AML-193 (cell line): ENCODE measurements at regions not wholly inside any gene's neighbourhood (a gene's known extent, or its start where the extent isn't known, plus 50 kb on each side); places are given as distances from the start of the nearest gene placed in this dataset.

Source experiments
- DNase-seq, 2 experiments: peaks; one replicate each; lab custom pipeline; 2025; lab: John Stamatoyannopoulos, UW

DNA sequence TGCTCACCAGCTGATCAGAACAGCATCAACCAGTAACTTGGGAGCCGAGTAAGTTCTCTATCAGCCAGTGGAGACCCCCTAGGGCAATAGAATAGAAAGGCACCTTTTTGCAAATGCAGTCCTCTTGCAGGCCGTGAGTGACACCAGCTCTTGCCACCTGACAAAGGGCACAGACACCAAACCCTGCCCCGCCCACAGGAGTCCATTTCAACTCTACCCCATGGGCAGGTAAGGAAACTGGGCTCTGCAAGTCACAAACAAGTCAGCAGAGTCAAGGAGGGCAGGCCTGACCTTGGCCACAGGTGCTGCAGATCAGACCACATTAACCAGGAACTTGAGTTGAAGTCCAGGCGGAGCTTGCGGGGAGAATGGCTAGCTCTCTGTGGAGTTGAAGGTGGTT lies 77.4 kb upstream of the SPATA13 start:
- no peak for DNase-seq

DNA sequence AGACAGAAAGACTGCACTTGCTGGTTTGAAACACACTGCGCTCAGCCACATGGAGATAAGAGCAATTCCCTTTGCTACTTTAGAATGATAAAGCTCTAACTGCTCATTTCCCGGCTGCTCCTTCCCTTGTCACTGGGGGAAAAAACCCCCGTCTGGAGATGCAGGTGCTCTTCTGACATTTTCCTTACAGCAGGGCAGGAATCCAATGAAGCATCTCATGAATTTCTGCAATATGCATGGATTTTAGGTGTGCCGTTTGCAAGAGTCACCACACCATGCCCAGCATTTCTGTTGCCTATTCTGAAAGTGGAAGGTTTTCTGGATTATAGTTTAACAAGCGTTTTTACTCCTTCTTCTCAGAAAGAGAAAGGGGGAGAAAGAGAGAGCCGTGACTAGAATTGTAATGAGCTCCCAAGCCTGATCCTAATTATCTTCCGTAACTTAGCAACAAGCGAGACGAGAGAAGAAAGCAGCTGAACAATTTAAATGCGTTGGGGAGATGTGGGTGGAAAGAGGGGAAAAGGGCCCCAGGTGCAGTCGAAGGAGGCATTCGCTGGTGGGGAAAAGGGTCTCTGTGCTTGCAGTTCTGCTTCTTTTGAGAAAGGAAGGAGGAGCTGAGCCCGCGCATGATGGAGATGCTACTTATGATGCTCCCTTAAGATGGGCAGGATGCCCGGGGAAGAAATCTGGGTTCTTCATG lies 76.6 kb upstream of the SPATA13 start:
- DNase-seq, result no peak

DNA sequence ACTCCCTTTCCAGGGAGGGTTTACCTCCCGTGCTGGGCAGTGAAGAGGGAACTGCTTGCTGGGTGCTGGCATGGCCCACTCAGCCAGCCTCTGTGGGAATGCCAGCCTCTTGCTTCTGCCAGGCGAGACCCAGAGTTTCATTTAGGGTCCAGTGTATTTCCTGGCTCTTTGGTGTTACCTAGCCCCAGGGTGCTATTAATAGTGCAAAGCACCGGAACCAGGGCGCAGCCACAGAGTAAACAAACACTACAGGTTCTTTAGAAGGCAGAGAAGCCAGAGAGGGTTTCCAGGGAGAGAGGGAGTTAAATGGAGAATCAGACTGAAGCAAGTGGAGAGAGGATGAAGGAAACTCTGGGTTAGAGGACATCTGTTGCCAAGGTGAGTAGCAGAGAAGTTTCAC lies 74.9 kb upstream of the SPATA13 start:
- DNase-seq, result no peak

DNA sequence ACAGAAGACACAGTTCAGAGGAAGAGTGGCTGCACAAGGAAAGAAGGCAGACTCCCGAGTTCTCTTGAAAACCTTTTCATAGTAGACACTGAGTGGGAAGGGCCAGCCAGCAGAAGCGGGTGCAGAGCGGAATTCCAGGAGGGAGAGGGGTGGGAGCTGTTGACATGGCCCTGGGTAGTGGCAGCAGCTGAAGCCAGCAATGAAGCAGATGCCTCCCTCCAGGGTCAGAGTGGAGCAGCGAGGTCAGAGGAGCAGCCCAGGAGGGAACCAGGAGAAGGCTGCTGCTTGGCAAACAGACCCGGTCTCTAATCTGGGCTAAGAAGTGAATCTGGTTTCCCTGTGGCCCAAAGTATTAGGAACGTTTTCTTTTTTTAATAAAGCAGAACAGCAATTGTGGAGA lies 73.9 kb upstream of the SPATA13 start:
- no peak for DNase-seq

DNA sequence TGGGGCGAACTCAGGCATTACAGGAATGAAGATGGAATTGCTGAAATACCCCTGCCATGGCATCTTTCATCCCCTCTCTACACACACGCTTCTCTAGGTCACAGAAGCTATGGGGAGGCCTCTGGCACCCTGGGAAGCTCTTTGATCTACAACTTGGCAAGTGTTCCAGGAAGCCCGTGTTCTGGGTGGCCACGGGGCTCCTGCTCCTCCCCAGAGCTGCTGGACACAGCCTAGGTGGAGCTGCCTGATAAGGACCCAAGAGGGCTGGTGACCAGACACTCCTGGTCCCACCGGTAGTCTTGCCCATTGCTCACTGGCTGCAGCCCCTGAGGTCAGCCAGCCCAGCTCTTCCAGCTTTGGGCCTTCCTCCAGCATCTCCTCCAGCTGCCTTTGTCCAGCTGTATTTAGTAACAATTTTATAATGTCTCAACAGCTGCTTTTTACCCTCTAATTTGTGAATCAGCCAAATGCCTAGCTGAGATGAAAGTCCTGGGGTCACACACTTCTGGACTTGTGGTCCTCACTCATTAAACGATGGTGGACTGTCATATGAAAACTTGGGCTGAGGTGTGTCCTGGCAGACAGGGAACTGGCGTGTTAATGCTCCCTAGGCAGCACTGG lies 72.8 kb upstream of the SPATA13 start:
- DNase-seq, result no peak

DNA sequence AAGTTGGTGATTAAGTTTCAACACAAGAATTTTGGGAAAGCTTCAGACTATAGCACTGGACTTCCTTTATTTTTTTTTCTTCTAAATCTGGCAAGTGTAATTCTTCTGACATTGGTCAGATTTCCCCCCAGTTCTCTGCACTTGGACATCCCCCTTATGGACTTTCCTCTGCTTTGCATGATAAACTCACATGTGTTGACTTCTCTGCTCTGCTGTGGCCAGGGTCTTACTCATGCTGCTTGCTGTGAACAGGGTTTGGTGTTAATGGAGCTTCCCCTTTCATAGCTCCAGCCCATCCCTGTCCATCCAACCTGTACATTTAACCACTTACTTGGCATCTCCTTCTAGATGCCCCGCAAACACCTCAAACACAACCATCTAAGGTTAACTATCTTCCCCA lies 70.5 kb upstream of the SPATA13 start:
- DNase-seq, result no peak

DNA sequence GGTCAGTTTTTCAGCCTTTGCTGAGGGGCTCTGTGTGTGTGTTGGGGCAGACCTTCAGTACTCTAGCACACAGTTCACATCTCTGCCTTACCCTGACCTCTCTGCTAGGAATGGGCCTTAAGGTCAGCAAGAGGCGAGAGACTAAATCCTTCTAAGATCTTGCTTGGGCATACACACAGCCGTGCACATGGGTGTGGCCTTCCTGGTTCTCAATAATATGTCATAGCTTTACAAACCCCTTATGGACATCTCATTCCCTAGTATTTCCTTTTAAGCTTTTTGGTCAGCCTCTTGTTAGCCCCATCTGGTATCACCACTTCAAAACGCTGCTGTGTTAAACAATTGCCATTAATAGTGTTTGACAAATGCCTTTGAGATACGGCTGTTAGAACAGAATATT lies 69.4 kb upstream of the SPATA13 start:
- DNase-seq, result no peak

DNA sequence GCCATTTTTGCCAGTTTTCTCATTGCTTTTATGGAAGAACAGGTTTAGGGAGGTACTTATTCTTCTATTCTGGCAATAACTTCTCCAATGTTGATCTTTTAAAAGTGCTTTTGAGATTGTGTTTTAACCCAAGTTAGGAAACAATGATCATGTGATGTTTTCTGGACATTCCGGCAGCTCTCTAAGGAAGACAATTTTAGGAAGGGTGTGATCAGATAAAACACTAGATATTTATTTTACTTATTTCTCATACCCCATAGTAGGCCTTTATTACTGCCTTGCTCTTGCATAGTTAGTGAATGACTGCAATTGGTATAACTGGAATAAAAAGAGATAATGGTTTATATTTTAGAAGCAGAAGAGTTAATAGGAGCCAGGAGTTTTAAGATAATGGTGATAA lies 68.4 kb upstream of the SPATA13 start:
- no peak for DNase-seq

DNA sequence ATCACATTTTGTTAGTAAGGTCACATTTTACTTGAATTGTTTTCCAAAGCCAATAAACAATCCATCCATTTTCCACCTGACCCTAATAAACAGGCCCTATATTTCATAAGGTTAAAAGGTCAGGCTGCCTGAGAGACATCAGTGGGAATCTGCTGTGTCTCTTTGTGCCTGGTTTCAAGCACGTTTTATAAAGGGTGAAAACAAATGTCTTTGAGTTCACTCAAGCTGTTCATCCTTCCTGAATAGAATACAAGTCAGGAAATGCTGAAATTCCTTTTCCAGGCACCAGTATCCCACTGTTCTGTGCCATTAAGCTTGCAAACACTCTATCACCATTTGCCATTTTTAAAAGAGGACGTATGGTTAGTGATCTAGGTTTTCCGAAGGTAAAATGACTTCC lies 67.5 kb upstream of the SPATA13 start:
- DNase-seq, result no peak

DNA sequence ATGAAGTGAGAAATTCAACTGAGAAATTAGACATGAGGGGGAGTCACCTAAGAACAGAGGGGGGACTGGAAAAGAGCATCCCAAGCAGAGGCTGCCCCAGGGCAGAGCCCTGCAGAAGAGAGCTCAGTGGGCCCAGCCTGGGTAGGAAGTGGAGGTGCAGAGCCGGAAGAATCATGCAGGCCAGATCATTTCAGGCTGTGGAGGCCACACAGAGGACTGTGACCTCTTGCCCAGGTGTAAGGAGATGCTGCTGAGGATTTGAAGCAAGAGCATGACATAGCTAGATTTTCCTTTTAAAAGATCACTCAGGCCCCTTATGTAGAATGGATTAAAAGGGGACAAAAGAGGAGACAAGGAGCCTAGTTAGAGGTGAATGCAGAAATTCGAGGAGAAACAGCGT lies 63.9 kb upstream of the SPATA13 start:
- no peak for DNase-seq

DNA sequence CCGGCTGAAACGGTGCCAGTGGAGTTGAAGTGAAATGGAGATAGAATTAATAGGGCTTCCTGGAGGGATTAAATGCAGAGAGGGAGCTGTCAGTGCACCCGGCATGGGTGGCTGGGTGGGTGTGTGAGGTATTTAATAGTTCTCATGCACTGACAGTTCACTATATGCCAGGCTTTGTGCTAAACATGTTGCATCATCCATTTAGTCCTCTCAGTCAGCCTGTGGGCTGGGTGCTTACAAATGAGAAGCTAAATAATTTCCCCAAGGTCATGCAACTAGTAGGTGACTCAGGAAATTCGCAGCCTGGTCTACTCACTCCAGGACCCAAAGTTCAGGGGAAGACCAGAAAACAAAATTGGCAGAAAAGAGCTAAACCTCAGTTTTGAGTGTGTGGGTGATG lies 63.5 kb upstream of the SPATA13 start:
- DNase-seq, result no peak

DNA sequence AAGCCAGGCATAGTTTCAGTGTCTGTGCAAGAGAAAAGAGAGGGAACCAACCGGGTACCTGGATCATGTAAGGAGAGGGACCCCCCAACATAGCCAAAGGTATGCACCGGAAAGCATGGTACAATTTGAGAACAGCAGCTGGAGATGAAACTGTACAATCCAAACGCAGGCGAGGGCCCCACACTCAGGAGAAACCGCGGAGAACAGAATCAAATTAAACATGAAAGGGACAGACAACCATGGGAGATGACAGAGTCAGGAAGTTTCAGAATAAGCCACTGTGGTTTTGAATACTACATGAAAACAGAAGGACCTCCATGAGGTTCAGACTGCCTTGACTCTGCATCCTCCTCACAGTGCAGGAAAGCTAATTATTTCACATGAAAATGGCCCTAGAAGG lies 62.9 kb upstream of the SPATA13 start:
- no peak for DNase-seq

DNA sequence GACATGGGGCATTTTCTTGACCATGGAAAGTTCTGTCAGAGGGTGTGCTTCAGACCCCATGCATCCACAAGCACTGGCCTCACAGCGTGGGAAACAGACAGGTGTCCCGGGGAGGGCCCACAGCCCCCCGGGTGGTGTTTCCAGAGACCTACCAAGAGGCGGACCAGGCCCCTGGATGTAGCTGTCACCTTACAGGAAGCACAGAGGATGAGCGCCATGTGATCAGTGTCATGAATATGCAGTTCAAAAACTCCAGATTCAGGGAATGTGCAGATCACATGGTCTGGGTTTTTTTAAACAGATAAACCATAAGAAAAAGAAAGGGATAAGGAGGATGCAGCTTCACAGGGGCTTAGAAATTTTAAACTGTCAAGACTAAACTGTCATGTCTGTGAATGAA lies 61.0 kb upstream of the SPATA13 start:
- DNase-seq, result no peak

DNA sequence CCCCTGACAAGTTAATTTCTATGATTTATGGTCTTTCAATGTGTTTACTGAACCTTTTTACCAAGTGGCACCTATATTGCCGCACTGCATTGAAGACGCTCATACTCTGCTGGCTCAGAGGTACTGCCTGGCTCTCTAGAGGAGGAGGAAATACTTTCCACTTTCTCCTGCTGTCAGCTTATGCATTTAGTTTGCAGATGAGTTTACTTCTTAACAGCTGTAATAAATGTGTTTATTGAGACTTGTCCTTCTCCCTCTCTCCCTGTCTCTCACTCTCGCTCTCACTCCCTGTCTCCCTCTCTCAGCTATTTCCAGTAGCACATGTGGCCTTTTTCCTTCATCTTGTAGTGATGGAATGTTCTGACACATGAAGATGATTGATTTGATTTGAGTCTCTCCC lies 60.3 kb upstream of the SPATA13 start:
- no peak for DNase-seq

DNA sequence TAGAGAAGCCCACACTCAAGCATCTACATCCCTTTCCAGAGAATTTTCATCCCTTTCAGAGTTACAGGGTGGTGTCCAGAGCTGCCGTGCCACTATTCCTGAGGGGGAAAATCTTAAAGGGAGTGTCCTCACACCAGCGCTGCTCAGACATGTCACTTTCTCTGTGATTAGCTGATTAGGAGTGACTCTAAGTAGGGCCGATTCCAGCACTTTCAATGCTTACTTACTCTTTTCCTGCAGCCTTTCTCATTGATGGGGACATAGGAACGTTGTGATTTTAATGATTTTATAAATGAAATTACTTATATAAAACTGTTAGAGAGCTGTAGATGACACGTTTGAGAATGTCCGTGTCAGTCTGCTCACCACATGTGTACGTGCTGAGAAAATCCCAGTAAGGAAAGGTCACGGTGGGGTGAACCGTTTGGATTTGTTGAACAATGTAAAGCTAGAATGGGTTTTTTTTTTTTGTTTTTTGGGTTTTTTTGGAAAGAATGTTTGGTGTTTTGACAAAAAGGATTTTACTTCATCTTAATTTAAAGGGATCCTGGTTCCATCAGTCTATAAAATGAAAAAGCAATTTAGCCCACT lies 56.6 kb upstream of the SPATA13 start:
- no peak for DNase-seq

DNA sequence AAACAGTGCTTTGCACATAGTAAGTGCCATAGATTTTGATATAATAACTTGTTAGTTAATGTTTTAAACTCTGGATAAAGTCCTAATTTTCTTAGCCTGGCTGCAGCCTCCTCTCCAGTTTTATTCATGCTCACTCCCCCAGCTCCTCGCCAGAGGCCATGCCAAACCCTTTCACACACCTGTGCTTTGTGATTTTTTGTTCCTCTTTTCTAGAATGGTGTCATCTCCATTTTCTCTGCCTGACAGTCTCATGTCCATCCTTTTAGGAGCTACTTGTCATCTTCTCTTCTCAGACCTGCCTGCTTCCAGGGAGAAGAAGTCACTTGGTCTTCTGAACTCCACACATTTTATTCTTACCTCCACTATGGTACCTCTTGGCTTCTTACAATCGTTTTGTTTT lies 55.8 kb upstream of the SPATA13 start:
- no peak for DNase-seq

DNA sequence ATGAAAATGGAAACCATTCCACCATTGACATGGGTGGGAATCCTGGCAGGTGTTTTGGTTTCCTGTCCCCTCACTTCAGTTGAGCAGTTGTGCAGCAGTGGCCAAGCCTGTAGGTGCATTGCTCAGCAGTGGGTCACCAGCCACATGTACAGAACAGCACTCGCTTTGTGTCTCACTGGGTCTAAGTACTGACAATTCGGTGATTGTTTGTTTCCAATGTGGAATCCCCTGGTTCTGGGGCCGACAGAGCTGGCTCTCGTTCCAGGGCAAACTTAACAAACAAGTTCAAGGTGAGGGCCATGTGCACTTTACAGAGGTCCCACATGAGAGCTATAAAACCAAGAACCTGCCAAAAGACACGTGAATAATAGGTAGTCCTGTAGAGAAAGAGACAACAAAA lies 54.1 kb upstream of the SPATA13 start:
- DNase-seq, result no peak

DNA sequence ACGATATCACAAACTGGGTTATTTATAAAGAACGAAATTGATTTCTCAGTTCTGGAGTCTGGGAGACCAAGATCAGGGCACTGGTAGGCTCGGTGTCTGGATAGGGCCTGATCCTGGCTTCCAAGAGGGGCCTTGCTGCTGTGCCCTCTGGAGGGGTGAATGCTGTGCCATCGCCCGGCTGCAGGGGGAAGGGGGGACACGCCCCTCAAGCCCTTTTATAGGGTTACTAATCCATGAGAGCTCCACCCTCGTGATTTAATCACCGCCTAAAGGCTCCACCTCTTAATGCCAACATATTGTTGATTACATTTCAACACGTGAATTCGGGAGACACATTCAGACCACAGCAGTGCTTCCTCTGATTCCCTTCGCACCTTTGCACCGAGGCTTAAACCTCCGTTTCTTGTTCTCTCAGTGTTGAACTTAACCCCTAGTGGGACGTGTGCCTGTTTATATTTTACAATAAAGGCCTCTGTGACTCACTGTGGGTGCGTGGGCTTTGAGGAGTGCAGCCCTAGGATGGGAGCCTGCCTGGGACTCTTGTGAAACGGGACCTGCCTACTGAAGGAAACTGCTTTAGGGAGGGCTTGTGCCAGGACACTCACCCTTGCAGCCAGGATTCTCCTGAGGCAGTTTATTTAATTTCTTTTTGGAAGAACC lies 52.4 kb upstream of the SPATA13 start:
- DNase-seq, result no peak

DNA sequence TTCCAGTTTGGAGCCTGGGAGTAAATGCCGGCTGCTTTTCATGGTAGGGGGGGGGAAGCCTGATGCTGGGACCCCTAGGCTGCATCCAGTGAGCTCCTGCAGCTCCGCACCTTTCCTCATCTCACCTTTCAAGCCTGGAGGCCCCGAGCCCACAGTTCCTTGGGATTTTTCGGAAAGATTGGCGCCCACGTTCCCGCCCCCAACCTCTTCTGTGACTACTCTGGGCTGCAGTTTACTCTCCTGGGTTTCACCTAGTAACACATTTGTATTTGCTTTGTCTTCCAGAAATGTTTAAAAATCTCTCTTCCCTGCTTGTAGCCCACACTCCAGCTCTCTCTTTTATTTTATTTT lies 51.9 kb upstream of the SPATA13 start:
- DNase-seq, result no peak

DNA sequence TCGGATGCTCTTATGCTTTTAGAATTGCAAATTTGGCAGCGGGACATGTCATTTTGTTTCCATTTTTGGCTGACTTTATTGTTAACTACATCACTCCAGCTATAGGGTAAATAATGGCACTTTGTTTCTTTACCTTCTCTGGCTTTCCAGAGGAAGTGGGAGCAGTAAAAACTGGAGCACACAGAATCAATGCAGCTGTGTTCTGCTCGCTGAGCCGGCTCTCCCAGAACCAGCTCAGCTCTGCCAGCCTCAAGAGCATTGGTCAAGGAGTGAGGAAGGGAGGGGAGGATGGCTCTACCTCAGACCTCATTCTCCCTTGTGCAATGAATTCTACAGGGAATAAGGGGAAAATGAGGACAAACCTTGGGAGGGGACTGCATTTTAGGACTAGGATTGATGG lies 50.5 kb upstream of the SPATA13 start:
- DNase-seq, result no peak
